GM21825 (cell line): ENCODE measurements at regions not wholly inside any gene's neighbourhood (a gene's known extent, or its start where the extent isn't known, plus 50 kb on each side); places are given as distances from the start of the nearest gene placed in this dataset.
"Not testable (repeated sequence)": the region's sequence is repeated elsewhere in the genome, so short reads cannot be mapped to it uniquely, and the experiment has no call there.

Experiments
- ATAC-seq: cut with Tn5 transposase; IDR thresholded peaks from one replicate; pipeline ENCODE4 v1.9.1; 2021; ENCODE audit warnings: mild to moderate bottlenecking, moderate library complexity; ENCODE audit not compliant: unreplicated experiment

DNA sequence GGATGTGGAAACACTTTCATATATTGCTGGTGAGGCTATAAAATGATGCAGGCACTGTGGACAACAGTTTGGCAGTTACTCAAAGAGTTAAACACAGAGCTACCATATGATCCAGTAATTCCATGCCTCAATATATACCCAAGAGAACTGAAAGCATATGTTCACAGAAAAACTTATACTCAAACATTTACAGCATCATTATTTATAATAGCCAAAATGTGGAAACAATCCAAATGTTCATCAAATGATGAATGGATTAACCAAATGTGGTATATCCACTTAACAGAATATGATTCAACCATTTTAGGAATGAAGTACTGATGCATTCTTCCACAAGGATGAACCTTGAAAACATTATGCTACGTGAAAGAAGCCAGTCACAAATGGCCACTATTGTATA is 603.8 kb downstream of the IQCM start:
- no peak for ATAC-seq

- ATAC-seq = no peak
Observed at GRCh38 chr4:149203256-149204001, 612.2 kb downstream of the IQCM start.

- no peak for ATAC-seq
Observed at GRCh38 chr4:149202117-149202516, 613.5 kb downstream of the IQCM start.

DNA sequence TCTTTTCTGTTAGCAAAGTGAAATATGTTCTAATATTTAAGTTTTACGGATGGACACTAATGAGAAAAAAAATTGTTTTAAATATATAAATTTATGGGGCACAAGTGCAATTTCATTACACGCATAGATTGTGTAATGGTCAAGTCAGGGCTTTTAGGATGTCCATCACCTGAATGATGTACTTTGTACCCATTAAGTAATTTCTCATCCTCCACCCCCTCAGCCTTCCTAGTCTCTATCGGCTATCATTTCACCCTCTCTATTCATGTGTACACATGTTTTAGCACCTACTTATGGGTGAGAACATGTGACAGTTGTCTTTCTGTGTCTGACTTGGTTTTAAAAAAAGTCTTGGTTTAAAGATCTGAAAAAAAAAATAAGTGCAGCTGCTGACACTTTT is 616.0 kb downstream of the IQCM start:
- ATAC-seq = no peak

DNA sequence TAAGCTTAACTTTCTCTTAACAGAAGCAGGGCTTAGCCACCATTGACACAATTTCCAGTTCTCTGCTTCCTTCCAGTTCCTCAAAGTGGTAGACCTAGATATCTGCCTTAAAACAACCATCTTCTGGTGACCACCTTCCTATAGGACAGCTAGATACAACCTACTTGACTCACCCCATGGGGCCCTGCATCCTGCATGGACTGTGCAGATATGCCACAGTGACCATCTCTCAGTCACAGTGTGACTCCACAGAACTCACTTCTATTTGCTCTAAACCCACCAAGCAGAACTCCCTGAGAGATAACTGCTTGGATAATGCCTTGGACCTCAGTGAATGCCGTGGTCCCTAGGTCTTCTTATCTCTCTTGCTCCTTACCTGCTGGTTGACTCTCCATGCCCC is 621.6 kb downstream of the IQCM start:
- no peak for ATAC-seq

DNA sequence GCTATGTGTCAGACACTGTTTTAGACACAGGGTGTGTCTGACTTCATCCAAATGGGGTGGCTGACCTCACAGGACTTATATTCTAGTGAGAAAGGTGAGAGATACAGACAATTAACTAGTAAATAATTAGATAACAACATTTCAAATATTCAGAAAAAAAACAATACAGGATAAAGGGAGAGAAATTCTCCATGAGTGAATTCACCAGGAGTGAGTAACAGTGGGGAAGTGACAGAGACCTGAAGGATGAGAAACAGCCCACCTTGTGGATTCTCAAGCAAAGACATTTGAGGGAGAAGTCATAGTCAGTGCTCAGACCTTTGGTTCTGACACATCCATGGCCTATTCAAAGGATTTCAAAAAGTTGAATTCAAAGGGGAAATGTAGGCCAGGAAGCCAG is 627.9 kb downstream of the IQCM start:
- no peak for ATAC-seq

DNA sequence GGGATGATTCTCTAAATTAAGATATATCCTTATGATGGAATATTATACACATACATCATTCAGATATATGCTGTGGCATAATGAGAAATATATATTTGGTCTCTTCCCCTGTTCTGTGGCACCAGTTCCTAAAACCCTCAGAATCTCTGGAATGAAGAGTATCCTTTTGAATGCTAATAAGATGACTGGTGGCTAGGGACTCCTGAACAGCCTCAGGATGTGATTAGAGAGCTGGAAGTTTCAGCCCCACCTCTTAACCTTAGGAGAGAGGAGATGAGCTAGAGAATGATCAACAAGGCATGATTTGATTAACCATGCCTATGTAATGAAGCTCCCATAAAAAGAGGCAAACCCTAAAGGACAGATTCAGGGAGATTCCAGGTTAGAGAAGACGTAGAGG is 632.0 kb downstream of the IQCM start:
- ATAC-seq = no peak

DNA sequence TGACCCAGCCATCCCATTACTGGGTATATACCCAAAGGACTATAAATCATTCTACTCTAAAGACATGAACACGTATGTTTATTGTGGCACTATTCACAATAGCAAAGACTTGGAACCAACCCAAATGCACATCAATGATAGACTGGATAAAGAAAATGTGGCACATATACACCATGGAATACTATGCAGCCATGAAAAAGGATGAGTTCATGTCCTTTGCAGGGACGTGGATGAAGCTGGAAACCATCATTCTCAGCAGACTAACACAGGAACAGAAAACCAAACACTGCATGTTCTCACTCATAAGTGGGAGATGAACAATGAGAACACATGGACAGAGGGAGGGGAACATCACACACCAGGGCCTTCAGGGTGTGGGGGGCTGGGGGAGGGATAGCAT is 634.2 kb downstream of the IQCM start:
- not testable (repeated sequence) for ATAC-seq

DNA sequence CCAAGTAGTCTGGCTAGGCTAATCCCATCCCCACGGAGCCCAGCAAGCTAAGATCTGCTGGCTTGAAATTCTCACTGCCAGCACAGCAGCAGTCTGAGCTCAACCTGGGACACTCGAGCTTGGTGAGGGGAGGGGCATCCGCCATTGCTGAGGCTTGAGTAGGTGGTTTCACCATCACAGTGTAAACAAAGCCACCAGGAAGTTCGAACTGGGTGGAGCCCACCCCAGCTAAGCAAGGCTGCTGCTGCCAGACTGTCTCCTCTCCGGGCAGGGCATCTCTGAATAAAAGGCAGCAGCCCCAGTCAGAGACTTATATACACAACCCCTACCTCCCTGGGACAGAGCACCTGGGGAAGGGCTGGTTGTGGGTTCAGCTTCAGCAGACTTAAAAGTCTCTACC is 639.6 kb downstream of the IQCM start:
- no peak for ATAC-seq

DNA sequence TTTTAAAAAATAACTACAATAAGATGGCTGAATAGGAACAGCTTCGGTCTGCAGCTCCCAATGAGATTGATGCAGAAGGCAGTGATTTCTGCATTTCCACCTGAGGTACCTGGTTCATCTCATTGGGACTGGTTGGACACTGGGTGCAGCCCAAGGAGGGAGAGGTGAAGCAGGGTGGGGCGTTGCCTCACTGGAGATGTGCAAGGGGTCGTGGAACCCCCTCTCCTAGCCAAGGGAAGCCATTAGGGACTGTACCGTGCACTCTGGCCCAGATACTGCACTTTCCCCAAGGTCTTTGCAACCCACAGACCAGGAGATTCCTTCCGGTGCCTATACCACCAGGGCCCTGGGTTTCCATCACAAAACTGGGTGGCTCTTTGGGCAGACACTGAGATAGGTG is 640.1 kb downstream of the IQCM start:
- ATAC-seq = no peak

- ATAC-seq = no peak
Observed at GRCh38 chr4:149173241-149174013, 642.2 kb downstream of the IQCM start.

GRCh38 chr4:149168645-149169044 is 647.0 kb downstream of the IQCM start:
- ATAC-seq = no peak

- ATAC-seq = no peak
Observed at GRCh38 chr4:149166876-149167275, 648.8 kb downstream of the IQCM start.

GRCh38 chr4:149166365-149166764 is 649.3 kb downstream of the IQCM start:
- ATAC-seq = no peak

DNA sequence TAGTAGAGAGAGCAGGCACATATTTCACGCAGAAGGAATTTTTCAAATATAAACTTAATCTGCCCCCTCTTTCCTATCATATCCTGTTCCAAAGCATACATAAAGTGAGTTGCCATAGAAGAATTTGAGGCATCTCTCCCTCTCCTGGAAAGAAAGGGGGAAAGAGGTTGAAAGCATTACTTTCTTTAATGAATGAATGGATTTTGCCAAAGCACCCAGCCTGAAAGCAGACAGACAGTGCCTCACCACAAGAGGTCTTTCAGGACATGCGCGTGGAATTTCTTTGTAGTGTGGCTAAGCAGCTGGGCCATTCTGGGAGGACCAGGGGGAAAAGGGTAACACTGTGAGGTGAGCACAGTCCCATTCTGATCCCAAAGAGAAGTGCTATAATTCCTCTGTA is 651.4 kb downstream of the IQCM start:
- no peak for ATAC-seq

DNA sequence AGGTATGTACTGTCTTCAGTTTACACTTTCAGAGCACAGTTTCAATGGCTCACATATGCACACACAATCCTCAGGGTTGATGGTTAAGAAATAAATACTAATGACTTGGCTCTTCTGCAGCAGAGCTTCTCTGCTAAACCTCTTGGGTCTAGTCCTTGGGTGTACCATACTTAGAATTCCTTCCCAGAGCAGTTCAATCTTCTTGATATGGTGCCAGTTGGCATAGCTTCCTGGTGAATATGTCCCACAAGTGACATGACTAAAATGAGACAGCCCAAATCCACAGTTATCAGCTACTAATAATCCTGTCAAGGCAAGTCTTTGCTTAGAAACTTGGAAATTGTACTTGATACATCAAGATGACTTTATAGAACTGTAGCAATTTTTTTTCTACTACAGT is 654.4 kb downstream of the IQCM start:
- ATAC-seq = no peak

DNA sequence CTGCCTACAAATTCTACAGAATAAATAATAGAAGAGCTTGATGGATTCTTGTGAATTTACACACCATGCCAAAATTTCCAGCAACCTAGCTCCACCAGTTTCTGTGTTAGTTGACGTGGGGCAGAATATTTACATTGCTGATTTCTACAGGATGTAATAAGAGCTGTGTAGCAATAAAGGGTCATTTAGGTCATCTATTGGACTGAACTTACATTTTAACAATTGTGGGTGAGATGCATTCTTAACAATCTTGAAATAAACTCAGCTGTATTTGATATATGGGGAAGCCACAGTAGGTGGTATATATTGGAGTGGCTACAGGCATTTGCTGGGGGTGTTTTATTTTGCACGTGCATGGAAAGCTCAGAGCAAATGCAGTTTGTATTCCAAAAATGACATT is 655.3 kb downstream of the IQCM start:
- ATAC-seq = no peak

GRCh38 chr4:149158817-149159216 is 656.8 kb downstream of the IQCM start:
- no peak for ATAC-seq

GRCh38 chr4:149145803-149146202 is 669.8 kb downstream of the IQCM start:
- no peak for ATAC-seq

GRCh38 chr4:149144060-149144459 is 671.6 kb downstream of the IQCM start:
- no peak for ATAC-seq

- ATAC-seq = no peak
Observed at GRCh38 chr4:149141391-149141790, 674.3 kb downstream of the IQCM start.

- ATAC-seq = no peak
Observed at GRCh38 chr4:149140841-149141240, 674.8 kb downstream of the IQCM start.
